ENCODE measurements at regions not wholly inside any gene's neighbourhood (a gene's known extent, or its start where the extent isn't known, plus 50 kb on each side); places are given as distances from the start of the nearest gene placed in this dataset.

- no peak for TF ChIP-seq CTCF (IDR thresholded peaks at IDR 0.05)
- no peak for TF ChIP-seq POLR2A (IDR thresholded peaks at IDR 0.05)
These were observed 804.2 kb upstream of the NECTIN3 start for GRCh38 chr3:110267304-110267845.
